GM19023 (cell line): ENCODE measurements at regions not wholly inside any gene's neighbourhood (a gene's known extent, or its start where the extent isn't known, plus 50 kb on each side); places are given as distances from the start of the nearest gene placed in this dataset.

Source experiments
- ATAC-seq: cut with Tn5 transposase; IDR thresholded peaks from one replicate; pipeline ENCODE4 v1.9.1; 2021; ENCODE audit warnings: mild to moderate bottlenecking, moderate library complexity; ENCODE audit not compliant: unreplicated experiment

- no peak for ATAC-seq
Observed at GRCh38 chr6:66402873-66403272, 695.8 kb upstream of the EYS start.

GRCh38 chr6:66396549-66396948 is 689.5 kb upstream of the EYS start:
- ATAC-seq = no peak

- no peak for ATAC-seq
Observed at GRCh38 chr6:66396145-66396544, 689.1 kb upstream of the EYS start.

GRCh38 chr6:66390393-66390792 is 683.4 kb upstream of the EYS start:
- no peak for ATAC-seq

- no peak for ATAC-seq
Observed at GRCh38 chr6:66376001-66376400, 669.0 kb upstream of the EYS start.

- no peak for ATAC-seq
Observed at GRCh38 chr6:66369407-66369806, 662.4 kb upstream of the EYS start.

GRCh38 chr6:66362888-66363287 is 655.9 kb upstream of the EYS start:
- ATAC-seq = no peak

- ATAC-seq = no peak
Observed at GRCh38 chr6:66361886-66362285, 654.9 kb upstream of the EYS start.

- no peak for ATAC-seq
Observed at GRCh38 chr6:66357781-66358180, 650.8 kb upstream of the EYS start.

GRCh38 chr6:66355471-66355870 is 648.4 kb upstream of the EYS start:
- no peak for ATAC-seq

GRCh38 chr6:66344796-66345195 is 637.8 kb upstream of the EYS start:
- ATAC-seq = no peak

GRCh38 chr6:66340736-66341135 is 633.7 kb upstream of the EYS start:
- no peak for ATAC-seq

- no peak for ATAC-seq
Observed at GRCh38 chr6:66336176-66336575, 629.1 kb upstream of the EYS start.

- ATAC-seq = no peak
Observed at GRCh38 chr6:66328200-66328599, 621.2 kb upstream of the EYS start.

- no peak for ATAC-seq
Observed at GRCh38 chr6:66326228-66326627, 619.2 kb upstream of the EYS start.

GRCh38 chr6:66321017-66321416 is 614.0 kb upstream of the EYS start:
- ATAC-seq = no peak

GRCh38 chr6:66307490-66307889 is 600.5 kb upstream of the EYS start:
- ATAC-seq = no peak

GRCh38 chr6:66291905-66292304 is 584.9 kb upstream of the EYS start:
- no peak for ATAC-seq

GRCh38 chr6:66289889-66290288 is 582.9 kb upstream of the EYS start:
- no peak for ATAC-seq

GRCh38 chr6:66278115-66278514 is 571.1 kb upstream of the EYS start:
- ATAC-seq = no peak

- no peak for ATAC-seq
Observed at GRCh38 chr6:66277400-66277799, 570.4 kb upstream of the EYS start.

- no peak for ATAC-seq
Observed at GRCh38 chr6:66265737-66266136, 558.7 kb upstream of the EYS start.

- ATAC-seq = no peak
Observed at GRCh38 chr6:66264376-66264775, 557.4 kb upstream of the EYS start.
